ENCODE measurements at regions not wholly inside any gene's neighbourhood (a gene's known extent, or its start where the extent isn't known, plus 50 kb on each side); places are given as distances from the start of the nearest gene placed in this dataset.

- no peak for DNase-seq (ENCODE audit: low read depth)
- no peak overlapping the region for H3K4me3 ChIP-seq (ENCODE audit: control insufficient read depth, low read depth, low read length)
- no peak for TF ChIP-seq CTCF (IDR thresholded peaks at IDR 0.05; ENCODE audit: control insufficient read depth, insufficient read depth, low read depth, low read length, missing control alignments)
Measured at GRCh38 chr2:47999512-47999911, 93.2 kb upstream of the FBXO11 start.

GRCh38 chr2:48001498-48001897 is 95.2 kb upstream of the FBXO11 start:
- no peak for DNase-seq (ENCODE audit: low read depth)
- H3K4me3 ChIP-seq (ENCODE audit: control insufficient read depth, low read depth, low read length): no peak overlapping the region
- no peak for TF ChIP-seq CTCF (IDR thresholded peaks at IDR 0.05; ENCODE audit: control insufficient read depth, insufficient read depth, low read depth, low read length, missing control alignments)

- no peak for DNase-seq (ENCODE audit: low read depth)
- no peak for TF ChIP-seq CTCF (IDR thresholded peaks at IDR 0.05; ENCODE audit: control insufficient read depth, insufficient read depth, low read depth, low read length, missing control alignments)
- no peak overlapping the region for H3K4me3 ChIP-seq (ENCODE audit: control insufficient read depth, low read depth, low read length)
Measured at GRCh38 chr2:48006094-48006493, 99.8 kb upstream of the FBXO11 start.

GRCh38 chr2:48007699-48008268 is 101.5 kb upstream of the FBXO11 start:
- no peak for DNase-seq (ENCODE audit: low read depth)
- H3K4me3 ChIP-seq (ENCODE audit: control insufficient read depth, low read depth, low read length): no peak overlapping the region
- TF ChIP-seq CTCF (IDR thresholded peaks at IDR 0.05; ENCODE audit: control insufficient read depth, insufficient read depth, low read depth, low read length, missing control alignments): no peak

GRCh38 chr2:48009256-48009655 is 103.0 kb upstream of the FBXO11 start:
- DNase-seq (ENCODE audit: low read depth): no peak
- no peak for TF ChIP-seq CTCF (IDR thresholded peaks at IDR 0.05; ENCODE audit: control insufficient read depth, insufficient read depth, low read depth, low read length, missing control alignments)
- no peak overlapping the region for H3K4me3 ChIP-seq (ENCODE audit: control insufficient read depth, low read depth, low read length)

- TF ChIP-seq CTCF (IDR thresholded peaks at IDR 0.05; ENCODE audit: control insufficient read depth, insufficient read depth, low read depth, low read length, missing control alignments): no peak
- no peak overlapping the region for H3K4me3 ChIP-seq (ENCODE audit: control insufficient read depth, low read depth, low read length)
- no peak for DNase-seq (ENCODE audit: low read depth)
Measured at GRCh38 chr2:48015421-48015820, 109.1 kb upstream of the FBXO11 start.

All from AG09309 (cell line).